LHCN-M2 (cell line): ENCODE measurements at regions not wholly inside any gene's neighbourhood (a gene's known extent, or its start where the extent isn't known, plus 50 kb on each side); places are given as distances from the start of the nearest gene placed in this dataset.
A peak's percentile ranks its signal among the peaks of the same experiment; 100 is the strongest.

ENCODE experiments used
- DNase-seq: peaks from one replicate; pipeline ENCODE4 v3.0.0-alpha.2; 2012; ENCODE audit warnings: low read depth

- DNase-seq = no peak
Measured at GRCh38 chr17:62913991-62914570, 52.0 kb upstream of the TANC2 start.

GRCh38 chr17:62912363-62912762 lies 53.7 kb upstream of the TANC2 start:
- DNase-seq = no peak

- DNase-seq = no peak
Measured at GRCh38 chr17:62911114-62911513, 54.9 kb upstream of the TANC2 start.

- DNase-seq = no peak
Measured at GRCh38 chr17:62910277-62910676, 55.8 kb upstream of the TANC2 start.

- DNase-seq = no peak
Measured at GRCh38 chr17:62907961-62908360, 58.1 kb upstream of the TANC2 start.

GRCh38 chr17:62906881-62907280 lies 59.2 kb upstream of the TANC2 start:
- DNase-seq = no peak

GRCh38 chr17:62905233-62905632 lies 60.8 kb upstream of the TANC2 start:
- DNase-seq = no peak

GRCh38 chr17:62902531-62903220 lies 63.4 kb upstream of the TANC2 start:
- no peak for DNase-seq

GRCh38 chr17:62901544-62901943 lies 64.5 kb upstream of the TANC2 start:
- DNase-seq = no peak

- no peak for DNase-seq
Measured at GRCh38 chr17:62900096-62900495, 65.9 kb upstream of the TANC2 start.

GRCh38 chr17:62899361-62899760 lies 66.7 kb upstream of the TANC2 start:
- no peak for DNase-seq

- DNase-seq = peak; percentile 85
Measured at GRCh38 chr17:62898239-62898864, 67.7 kb upstream of the TANC2 start.

GRCh38 chr17:62897706-62898105 lies 68.3 kb upstream of the TANC2 start:
- DNase-seq = peak; percentile 56

GRCh38 chr17:62895320-62896301 lies 70.4 kb upstream of the TANC2 start:
- no peak for DNase-seq

- peak; percentile 45 for DNase-seq
Measured at GRCh38 chr17:62892870-62893338, 73.1 kb upstream of the TANC2 start.

GRCh38 chr17:62892061-62892675 lies 73.9 kb upstream of the TANC2 start:
- DNase-seq = no peak

GRCh38 chr17:62891659-62892058 lies 74.4 kb upstream of the TANC2 start:
- DNase-seq = no peak

GRCh38 chr17:62888765-62889164 lies 77.3 kb upstream of the TANC2 start:
- no peak for DNase-seq

- no peak for DNase-seq
Measured at GRCh38 chr17:62888148-62888547, 77.9 kb upstream of the TANC2 start.

GRCh38 chr17:62887437-62887836 lies 78.6 kb upstream of the TANC2 start:
- DNase-seq = no peak

- DNase-seq = no peak
Measured at GRCh38 chr17:62884781-62885180, 76.7 kb upstream of the MARCHF10 start.
